Activated CD8-positive, alpha-beta T cell treated with anti-CD3 and anti-CD28 coated beads for 36 hours (primary cell): ENCODE measurements at regions not wholly inside any gene's neighbourhood (a gene's known extent, or its start where the extent isn't known, plus 50 kb on each side); places are given as distances from the start of the nearest gene placed in this dataset.

Source experiments
- ATAC-seq: fragments of 200-7000 bp; cut with Tn5 transposase; one replicate; pipeline ENCODE4 v1.10.0; 2021; ENCODE audit warnings: mild to moderate bottlenecking, moderate library complexity
- CTCF ChIA-PET: fragments of 350-600 bp; sonication (Branson Sonifier 250); formaldehyde crosslinking; loops from one replicate; lab custom pipeline; 2021; ENCODE audit warnings: antibody characterized with exemption; lab: Charles Lee
- POLR2A ChIA-PET: fragments of 350-600 bp; sonication (Branson Sonifier 250); formaldehyde crosslinking; loops from one replicate; lab custom pipeline; 2021; ENCODE audit warnings: antibody characterized with exemption; lab: Charles Lee
- DNase-seq: peaks from one replicate; pipeline ENCODE4 v3.0.0-alpha.2; 2020
- H3K27ac Mint-ChIP-seq: one replicate; pipeline ENCODE4 v1.8.0; 2021; ENCODE audit warnings: mild to moderate bottlenecking, mixed read lengths
- H3K27me3 Mint-ChIP-seq: one replicate; pipeline ENCODE4 v1.8.0; 2021; ENCODE audit warnings: mixed read lengths
- H3K36me3 Mint-ChIP-seq: one replicate; pipeline ENCODE4 v1.8.0; 2021; ENCODE audit warnings: low read depth, mixed read lengths
- H3K4me1 Mint-ChIP-seq: one replicate; pipeline ENCODE4 v1.8.0; 2021; ENCODE audit warnings: low read depth, mixed read lengths
- H3K4me3 Mint-ChIP-seq: one replicate; pipeline ENCODE4 v1.8.0; 2021; ENCODE audit warnings: mild to moderate bottlenecking, moderate library complexity, mixed read lengths
- H3K9me3 Mint-ChIP-seq: one replicate; pipeline ENCODE4 v1.8.0; 2021; ENCODE audit warnings: mixed read lengths
- intact Hi-C: fragments of 100-400 bp; cut with micrococcal nuclease; formaldehyde crosslinking; loops from one replicate; pipeline ENCODE4 v1.10.0; 2022
- TF ChIP-seq, protein P1 (sequence below): fragments of 200-600 bp; IDR thresholded peaks from one replicate; pipeline ENCODE4 v1.8.0; 2022; ENCODE audit warnings: antibody characterized with exemption, mild to moderate bottlenecking

DNA sequence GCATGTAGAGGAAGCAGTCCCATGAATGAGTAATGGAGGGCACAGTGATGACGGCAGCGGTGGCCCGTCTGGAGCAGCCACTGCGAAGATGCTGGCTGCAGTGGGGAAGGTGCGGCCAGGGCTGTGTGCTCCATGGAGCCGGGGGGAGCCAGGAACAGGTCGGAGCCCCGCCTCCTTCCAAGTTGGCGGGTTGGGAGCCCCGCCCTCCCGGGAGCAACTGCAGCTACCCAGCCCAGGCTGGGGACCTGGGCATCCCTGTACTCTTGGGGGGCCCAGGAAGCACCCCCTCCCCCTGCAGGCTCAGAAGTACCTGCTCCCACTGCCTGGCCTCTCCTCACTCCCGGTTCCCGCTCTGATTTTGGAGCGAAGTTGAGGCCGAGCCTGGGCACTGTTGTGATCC, 175.1 kb upstream of the ADCY1 start:
- TF ChIP-seq, protein P1, sequence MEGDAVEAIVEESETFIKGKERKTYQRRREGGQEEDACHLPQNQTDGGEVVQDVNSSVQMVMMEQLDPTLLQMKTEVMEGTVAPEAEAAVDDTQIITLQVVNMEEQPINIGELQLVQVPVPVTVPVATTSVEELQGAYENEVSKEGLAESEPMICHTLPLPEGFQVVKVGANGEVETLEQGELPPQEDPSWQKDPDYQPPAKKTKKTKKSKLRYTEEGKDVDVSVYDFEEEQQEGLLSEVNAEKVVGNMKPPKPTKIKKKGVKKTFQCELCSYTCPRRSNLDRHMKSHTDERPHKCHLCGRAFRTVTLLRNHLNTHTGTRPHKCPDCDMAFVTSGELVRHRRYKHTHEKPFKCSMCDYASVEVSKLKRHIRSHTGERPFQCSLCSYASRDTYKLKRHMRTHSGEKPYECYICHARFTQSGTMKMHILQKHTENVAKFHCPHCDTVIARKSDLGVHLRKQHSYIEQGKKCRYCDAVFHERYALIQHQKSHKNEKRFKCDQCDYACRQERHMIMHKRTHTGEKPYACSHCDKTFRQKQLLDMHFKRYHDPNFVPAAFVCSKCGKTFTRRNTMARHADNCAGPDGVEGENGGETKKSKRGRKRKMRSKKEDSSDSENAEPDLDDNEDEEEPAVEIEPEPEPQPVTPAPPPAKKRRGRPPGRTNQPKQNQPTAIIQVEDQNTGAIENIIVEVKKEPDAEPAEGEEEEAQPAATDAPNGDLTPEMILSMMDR: no peak
- Mint-ChIP-seq H3K36me3 (no peaks in the 10 kb centered on the region), H3K27ac (no peak overlapping the region), H3K4me3 (no peak overlapping the region), H3K27me3 (peaks cover 5% of the 10 kb centered on the region), H3K9me3 (peaks cover 5% of the 10 kb centered on the region), H3K4me1 (peaks cover 8% of the 10 kb centered on the region)
- ChIA-PET POLR2A (no interaction called here), CTCF (no interaction called here)
- DNase-seq (no peak), ATAC-seq (no peak)
- intact Hi-C loops: no loop called here

DNA sequence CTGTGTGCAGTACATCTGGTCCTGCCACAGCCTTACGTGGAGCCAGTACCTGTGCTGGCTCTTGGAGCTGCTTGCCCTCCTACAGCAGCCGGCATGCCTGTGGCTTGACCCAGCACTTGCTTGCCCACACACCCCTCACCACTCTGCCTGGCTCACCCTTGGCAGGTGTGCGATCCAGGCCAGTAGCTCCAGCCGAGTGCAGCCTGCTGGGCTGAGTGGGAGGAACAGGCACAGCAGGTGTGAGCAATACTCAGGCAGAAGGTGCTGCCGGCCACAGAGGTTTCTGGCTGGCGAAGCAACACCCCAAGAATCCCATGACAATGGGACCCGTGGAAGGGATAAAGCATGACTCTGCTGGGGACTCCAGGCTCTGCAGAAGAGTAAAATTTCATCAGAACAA, 173.5 kb upstream of the ADCY1 start:
- intact Hi-C loops: no loop called here
- no peak overlapping the region for H3K27ac Mint-ChIP-seq
- DNase-seq: no peak
- ATAC-seq: no peak
- TF ChIP-seq, protein P1: no peak
- POLR2A ChIA-PET: no interaction called here
- peaks cover 8% of the 10 kb centered on the region for H3K4me1 Mint-ChIP-seq
- peaks cover 5% of the 10 kb centered on the region for H3K9me3 Mint-ChIP-seq
- no peaks in the 10 kb centered on the region for H3K36me3 Mint-ChIP-seq
- H3K4me3 Mint-ChIP-seq: no peak overlapping the region
- H3K27me3 Mint-ChIP-seq: peaks cover 6% of the 10 kb centered on the region
- CTCF ChIA-PET: no interaction called here

DNA sequence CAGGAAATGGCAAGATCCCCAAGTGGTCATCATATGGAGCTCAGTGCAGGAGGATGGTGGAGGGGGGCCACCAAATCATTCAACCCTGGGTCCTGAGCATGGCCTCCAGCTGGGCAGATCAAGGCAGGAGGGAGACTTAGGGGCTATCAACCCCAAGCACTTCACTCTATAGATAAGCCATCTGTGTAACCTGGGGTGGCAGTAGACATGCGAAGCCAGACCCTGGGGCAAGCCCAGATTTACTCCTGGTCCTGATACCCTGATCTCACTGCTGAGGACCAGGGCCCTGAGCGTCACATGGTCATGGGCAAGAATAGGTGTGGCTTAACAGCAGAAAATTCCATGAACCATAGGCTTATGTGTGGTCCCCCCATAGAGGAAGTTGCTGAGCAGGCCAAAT, 173.0 kb upstream of the ADCY1 start:
- POLR2A ChIA-PET: no interaction called here
- Mint-ChIP-seq H3K4me1 (peaks cover 8% of the 10 kb centered on the region), H3K9me3 (peaks cover 5% of the 10 kb centered on the region), H3K27me3 (peaks cover 6% of the 10 kb centered on the region), H3K27ac (no peak overlapping the region), H3K4me3 (no peak overlapping the region), H3K36me3 (no peaks in the 10 kb centered on the region)
- TF ChIP-seq, protein P1: no peak
- intact Hi-C loops: no loop called here
- DNase-seq (no peak), ATAC-seq (no peak)
- CTCF ChIA-PET: no interaction called here

DNA sequence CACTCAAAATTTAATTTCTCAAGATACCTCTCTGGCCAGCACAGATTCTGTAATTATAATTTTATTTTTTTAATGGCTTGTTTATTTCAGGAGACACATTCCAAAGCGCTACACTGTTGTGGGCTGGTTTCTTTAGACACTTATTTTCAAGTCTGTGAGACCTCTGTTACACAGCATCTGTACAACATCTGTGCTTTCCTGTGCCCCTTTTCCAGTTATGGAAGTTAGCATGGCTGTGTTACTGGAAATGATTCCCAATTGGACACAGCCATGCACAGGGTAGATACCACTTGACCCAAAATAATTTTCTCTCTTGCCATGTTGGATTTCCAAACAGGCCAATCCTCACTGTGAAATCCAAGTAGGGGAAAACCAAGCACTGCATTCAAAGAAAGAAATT, 172.3 kb upstream of the ADCY1 start:
- Mint-ChIP-seq H3K27ac (no peak overlapping the region), H3K4me1 (peaks cover 8% of the 10 kb centered on the region), H3K27me3 (peaks cover 6% of the 10 kb centered on the region), H3K4me3 (no peak overlapping the region), H3K36me3 (no peaks in the 10 kb centered on the region), H3K9me3 (peaks cover 5% of the 10 kb centered on the region)
- TF ChIP-seq, protein P1: no peak
- intact Hi-C loops: no loop called here
- DNase-seq: no peak
- ATAC-seq: no peak
- CTCF ChIA-PET: no interaction called here
- POLR2A ChIA-PET: interaction anchor here (0.6 kb wide), 1 partner anchor 73 kb away, joined by 3 read pairs; no protein-coding TSS in a partner anchor

DNA sequence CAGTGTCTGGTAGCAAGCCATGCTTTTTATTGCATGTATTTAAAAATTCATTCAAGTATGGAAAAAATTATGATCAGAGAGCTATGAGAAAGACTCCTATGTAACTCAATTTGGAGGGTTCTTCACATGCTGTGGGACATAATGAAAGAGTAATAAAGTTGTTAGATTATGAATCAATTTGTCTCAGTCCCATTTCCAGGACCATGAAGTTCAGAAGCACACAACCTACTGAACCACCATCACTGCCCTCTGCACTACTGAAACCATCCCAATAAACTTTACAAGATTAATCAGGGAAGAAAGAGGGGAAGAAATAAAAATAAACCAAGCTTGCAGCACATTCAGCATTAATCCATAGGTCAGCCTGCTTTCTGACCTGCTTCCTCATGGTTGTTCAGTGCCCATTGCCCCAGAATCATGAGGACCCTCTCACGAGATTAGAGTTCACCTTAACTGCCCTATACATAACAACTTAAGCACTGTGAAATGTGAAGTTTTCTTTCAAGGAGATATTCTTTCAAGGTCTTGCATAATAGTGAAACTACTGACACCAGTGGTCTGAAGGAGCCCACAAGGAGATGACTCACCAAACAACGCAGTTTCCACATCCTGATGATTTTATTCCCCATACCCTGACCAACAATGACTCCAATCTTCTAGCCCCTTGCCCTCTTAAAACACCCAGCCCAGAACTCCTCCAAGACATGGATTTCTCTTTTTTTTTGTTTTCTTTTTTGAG, 171.5 kb upstream of the ADCY1 start:
- peaks cover 6% of the 10 kb centered on the region for H3K27me3 Mint-ChIP-seq
- CTCF ChIA-PET: no interaction called here
- ATAC-seq: peak; percentile 77
- TF ChIP-seq, protein P1: no peak
- H3K4me3 Mint-ChIP-seq: no peak overlapping the region
- H3K27ac Mint-ChIP-seq: no peak overlapping the region
- intact Hi-C loops: no loop called here
- H3K36me3 Mint-ChIP-seq: no peaks in the 10 kb centered on the region
- POLR2A ChIA-PET: no interaction called here
- peaks cover 5% of the 10 kb centered on the region for H3K9me3 Mint-ChIP-seq
- DNase-seq: peak; percentile 25
- peaks cover 8% of the 10 kb centered on the region for H3K4me1 Mint-ChIP-seq
